ENCODE measurements at regions not wholly inside any gene's neighbourhood (a gene's known extent, or its start where the extent isn't known, plus 50 kb on each side); places are given as distances from the start of the nearest gene placed in this dataset.
A peak's percentile ranks its signal among the peaks of the same experiment; 100 is the strongest.

GRCh38 chr2:121086450-121086849 lies 198.6 kb downstream of the TFCP2L1 start:
- no peak for DNase-seq

GRCh38 chr2:121087117-121087516 lies 197.9 kb downstream of the TFCP2L1 start:
- no peak for DNase-seq

- DNase-seq, result no peak
These were observed 196.5 kb downstream of the TFCP2L1 start for GRCh38 chr2:121088251-121089165.

- no peak for DNase-seq
These were observed 195.9 kb downstream of the TFCP2L1 start for GRCh38 chr2:121089166-121089510.

- no peak for DNase-seq
These were observed 194.8 kb downstream of the TFCP2L1 start for GRCh38 chr2:121090088-121090715.

- peak; percentile 83 for DNase-seq
These were observed 192.9 kb downstream of the TFCP2L1 start for GRCh38 chr2:121092095-121092494.

- DNase-seq, result no peak
These were observed 191.3 kb downstream of the TFCP2L1 start for GRCh38 chr2:121093692-121094091.

- no peak for DNase-seq
These were observed 190.9 kb downstream of the TFCP2L1 start for GRCh38 chr2:121094101-121094500.

GRCh38 chr2:121094845-121095244 lies 190.2 kb downstream of the TFCP2L1 start:
- no peak for DNase-seq

- peak; percentile 92 for DNase-seq
These were observed 189.5 kb downstream of the TFCP2L1 start for GRCh38 chr2:121095257-121096080.

GRCh38 chr2:121096611-121097010 lies 188.4 kb downstream of the TFCP2L1 start:
- DNase-seq, result no peak

- DNase-seq, result no peak
These were observed 186.4 kb downstream of the TFCP2L1 start for GRCh38 chr2:121098556-121098955.

GRCh38 chr2:121099329-121100290 lies 185.4 kb downstream of the TFCP2L1 start:
- peak; percentile 73 for DNase-seq

- DNase-seq, result no peak
These were observed 183.8 kb downstream of the TFCP2L1 start for GRCh38 chr2:121101093-121101715.

GRCh38 chr2:121102941-121103340 lies 182.1 kb downstream of the TFCP2L1 start:
- DNase-seq, result no peak

GRCh38 chr2:121103960-121104359 lies 181.0 kb downstream of the TFCP2L1 start:
- no peak for DNase-seq

GRCh38 chr2:121104721-121105141 lies 180.3 kb downstream of the TFCP2L1 start:
- DNase-seq, result no peak

GRCh38 chr2:121110924-121111323 lies 174.1 kb downstream of the TFCP2L1 start:
- DNase-seq, result no peak

- DNase-seq, result no peak
These were observed 166.1 kb downstream of the TFCP2L1 start for GRCh38 chr2:121118951-121119350.

GRCh38 chr2:121120411-121120810 lies 164.6 kb downstream of the TFCP2L1 start:
- DNase-seq, result no peak

GRCh38 chr2:121120991-121121390 lies 164.0 kb downstream of the TFCP2L1 start:
- no peak for DNase-seq

GRCh38 chr2:121121661-121122060 lies 163.3 kb downstream of the TFCP2L1 start:
- no peak for DNase-seq

Data from DMS53 (cell line).